GM18870 (cell line): ENCODE measurements at regions not wholly inside any gene's neighbourhood (a gene's known extent, or its start where the extent isn't known, plus 50 kb on each side); places are given as distances from the start of the nearest gene placed in this dataset.

Source experiments
- ATAC-seq: cut with Tn5 transposase; IDR thresholded peaks from one replicate; pipeline ENCODE4 v1.9.1; 2021; ENCODE audit warnings: moderate library complexity; ENCODE audit not compliant: unreplicated experiment

DNA sequence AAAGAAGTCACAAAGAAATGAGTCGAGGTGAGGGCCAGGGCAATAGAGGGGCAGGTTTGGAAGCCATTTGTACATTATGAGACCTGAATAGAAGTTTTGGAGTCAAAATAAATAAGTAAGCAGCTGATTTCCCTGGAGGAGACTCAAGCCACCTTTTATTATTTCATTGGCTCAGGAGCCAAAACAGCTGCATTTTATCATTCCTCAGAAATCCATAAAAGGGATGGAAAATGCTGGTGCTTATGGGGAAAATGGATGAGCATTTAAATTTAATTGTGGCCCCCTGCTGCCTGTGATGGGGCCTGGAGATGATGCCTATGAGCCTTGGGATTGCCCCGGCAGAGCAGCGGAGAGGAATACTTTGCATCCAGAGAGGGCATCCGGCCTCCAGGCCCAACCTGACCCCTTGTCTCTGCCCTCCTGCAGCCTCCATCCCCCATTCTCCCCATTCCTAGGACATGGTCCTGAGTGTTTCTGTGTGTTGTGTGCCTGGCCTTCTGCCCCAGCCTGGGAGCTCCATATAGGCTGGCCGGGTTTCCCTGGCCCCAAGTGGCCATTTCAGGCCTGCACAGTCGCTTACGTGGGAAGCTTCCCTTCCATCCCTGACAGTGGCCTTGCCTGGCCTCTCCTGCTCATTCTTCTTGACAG lies 296.8 kb upstream of the ZMIZ1 start:
- no peak for ATAC-seq

DNA sequence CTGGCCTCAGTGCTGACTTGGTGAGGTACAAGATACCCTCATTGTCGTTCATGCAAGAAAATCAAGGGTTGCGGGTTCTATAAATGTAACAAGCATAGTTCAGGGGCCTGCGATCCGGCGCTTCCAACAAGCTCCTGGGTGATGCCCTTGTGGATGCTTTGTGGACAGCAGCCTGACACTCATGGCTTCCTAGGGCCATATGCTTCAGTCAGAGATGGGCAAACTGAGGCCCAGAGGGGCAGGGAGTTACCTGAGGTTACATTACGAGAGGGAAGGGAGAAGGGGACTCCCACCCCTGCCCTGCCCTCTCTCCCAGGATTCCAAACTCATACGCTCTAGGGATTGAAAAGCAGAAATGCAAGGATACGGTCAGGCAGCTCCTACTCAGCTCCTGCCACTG lies 296.3 kb upstream of the ZMIZ1 start:
- ATAC-seq, result no peak

- ATAC-seq, result no peak
These were observed 295.7 kb upstream of the ZMIZ1 start for GRCh38 chr10:78772986-78773530.

DNA sequence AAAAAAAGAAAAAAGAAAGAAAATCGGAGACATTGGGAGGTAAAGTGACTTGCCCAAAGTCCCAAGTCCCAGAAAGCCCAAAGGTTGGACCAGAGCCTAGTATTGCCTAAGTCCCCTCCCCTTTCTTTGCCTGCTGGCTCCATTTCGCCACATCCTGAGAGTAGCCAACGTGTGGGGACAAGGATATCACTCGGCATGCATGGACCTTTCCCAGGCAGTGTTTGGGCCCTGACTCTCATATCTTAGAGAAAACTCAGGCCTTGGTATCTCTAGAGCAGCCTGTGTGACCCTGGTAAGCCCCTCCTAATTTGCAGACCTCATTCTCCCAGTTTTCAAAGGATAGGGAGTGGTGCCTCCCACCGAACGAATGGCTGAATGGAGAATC lies 294.2 kb upstream of the ZMIZ1 start:
- ATAC-seq, result no peak

DNA sequence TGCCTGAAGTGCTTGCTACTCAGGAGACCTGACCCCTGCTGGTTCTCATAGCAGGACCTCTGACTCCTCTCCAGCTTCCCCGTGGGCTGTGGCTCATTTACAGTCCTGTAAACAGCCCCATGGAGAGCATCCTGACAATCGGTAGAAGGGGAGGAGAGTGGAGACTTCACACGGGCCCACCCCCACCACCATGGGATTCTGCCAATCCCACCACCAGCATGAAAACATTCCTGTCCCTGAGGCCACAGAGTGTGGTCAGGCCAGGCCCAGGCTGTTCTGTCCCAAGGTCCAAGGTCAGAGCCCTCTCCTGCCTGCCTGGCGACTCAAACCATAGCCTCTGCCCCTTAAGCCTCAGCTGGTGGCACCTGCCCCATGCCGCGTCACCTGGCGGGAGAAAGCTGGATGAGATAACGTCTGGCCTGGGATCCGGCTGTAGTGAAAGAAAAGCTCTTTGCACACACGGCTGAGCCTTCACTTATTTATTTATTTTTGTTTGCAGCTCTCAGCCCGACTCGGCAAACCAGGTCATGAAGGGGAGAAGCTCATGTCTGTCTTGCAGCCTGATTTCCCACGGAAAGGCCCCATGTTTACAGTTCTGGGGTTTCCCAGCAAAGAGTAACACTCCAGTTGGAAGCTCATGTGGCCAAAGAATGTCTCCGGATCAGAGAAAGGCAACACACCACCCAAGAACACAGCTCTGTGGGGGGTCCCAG lies 293.6 kb upstream of the ZMIZ1 start:
- ATAC-seq, result no peak

DNA sequence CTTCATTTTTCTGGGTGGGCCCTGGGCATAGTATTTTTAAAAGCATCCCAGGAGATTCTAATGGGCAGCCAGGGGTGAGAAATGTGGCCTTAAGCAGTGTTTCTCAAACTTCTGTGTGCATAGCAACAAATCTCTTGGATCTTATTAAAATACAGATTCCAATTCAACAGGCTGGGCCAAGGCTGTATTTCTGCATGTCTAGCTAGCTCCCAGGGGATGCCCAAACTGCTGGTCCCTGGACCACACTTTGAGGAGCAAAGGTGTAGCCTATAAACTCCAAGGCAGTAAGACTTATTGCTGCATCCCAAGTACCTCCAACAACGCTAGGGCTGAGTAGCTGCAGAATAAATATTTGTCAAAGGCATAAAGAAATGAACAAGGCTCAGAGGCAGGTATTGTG lies 292.9 kb upstream of the ZMIZ1 start:
- no peak for ATAC-seq

DNA sequence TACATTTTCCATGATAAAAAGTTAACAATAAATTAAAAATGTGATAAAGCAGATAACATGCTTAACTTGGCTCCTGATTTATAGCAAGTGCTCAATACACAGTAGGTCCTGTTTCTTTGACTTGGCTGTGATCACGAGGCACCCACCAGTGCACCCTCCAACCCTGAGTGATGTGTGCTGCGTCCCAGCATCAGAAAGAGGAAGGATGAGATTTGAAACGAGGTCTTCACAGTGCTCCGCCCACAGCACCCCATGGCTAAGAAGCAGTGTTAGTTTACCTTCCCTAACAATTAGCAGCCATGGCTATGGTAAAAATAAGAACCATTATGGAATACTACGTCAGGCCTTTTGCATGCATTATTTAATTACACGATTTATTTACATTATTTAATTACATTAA lies 292.0 kb upstream of the ZMIZ1 start:
- no peak for ATAC-seq

GRCh38 chr10:78777466-78777865 lies 291.3 kb upstream of the ZMIZ1 start:
- no peak for ATAC-seq

DNA sequence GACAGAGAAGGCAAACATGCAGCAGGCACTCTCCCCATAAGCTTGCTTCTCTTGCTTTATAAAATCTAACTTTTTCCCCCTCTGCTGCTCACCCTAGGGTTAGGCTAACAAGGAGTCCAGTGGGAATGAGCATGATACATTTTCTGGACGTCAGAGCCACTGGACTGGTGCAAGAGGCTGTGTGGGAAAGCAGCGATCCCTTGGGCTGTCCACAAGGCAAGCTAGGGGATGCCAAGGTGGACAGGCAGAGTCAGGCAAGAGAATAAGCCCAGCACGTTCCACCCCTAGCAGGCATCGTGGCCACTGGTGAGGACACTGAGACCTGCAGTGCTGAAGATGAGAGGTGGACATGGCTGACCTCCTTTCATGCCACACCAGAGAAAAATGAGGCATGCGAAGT lies 290.9 kb upstream of the ZMIZ1 start:
- ATAC-seq, result no peak

DNA sequence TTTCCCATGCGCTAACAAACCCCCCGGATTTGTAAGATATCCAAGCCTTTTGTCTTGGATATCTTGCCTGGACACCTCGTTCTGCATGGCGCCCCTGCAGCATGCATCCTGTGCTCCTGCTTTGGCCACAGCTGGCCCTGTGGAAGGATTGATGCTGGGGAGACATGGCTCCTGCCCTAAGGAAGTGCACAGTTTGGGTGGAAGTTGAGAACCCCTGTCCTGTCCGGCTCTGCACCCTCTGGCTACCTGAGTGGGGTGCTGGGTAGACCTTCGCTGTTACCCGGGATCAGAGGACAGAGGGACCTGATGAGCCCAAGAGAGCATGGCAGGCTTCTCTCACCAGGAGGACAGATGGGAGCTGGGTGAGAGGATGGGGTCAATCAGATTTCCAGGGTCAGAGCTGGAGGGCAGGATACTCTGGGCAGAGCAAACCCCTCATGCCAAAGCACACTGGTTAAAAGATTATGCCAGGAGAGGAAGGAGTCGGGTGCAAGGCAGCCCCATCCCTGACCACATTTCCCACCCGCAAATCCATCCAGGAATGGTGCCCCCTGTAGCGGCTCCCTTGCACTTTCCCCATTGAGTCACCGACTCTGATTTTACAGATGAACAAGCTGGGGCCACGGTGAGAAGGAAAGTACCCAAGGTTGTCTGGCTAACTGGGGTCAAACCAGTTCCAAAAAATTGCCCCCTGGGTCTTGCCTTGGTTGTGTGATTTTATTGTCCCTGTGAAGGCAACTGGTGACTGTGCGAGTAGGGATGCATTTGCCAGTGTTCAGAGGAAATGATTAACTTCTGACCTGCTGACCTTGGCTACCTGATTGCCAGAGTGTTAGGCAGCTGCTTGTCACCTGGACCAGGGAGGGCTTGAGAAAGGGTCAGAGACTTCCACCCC lies 290.1 kb upstream of the ZMIZ1 start:
- ATAC-seq, result no peak

GRCh38 chr10:78779339-78779955 lies 289.3 kb upstream of the ZMIZ1 start:
- no peak for ATAC-seq

DNA sequence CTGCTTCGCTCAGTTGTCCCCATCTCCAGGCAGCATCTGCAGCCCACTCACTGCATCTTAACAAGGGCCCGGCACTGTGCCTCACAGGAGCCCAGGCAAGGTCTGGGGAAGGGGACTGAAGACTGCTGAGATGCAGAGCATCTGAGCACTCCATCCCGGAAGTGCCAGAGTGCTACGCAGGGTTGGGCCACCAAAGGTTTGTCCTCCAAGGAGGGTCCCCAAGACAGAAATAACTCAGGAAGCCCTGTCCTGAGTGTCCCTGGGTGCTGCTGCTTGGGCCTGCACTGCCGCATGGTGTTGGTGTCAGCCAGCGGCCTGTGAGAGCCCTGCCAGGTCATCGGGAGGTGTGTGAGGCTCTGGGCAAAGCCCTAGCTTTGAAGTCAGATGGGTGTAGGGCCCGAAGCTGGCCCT lies 288.2 kb upstream of the ZMIZ1 start:
- ATAC-seq, result no peak

GRCh38 chr10:78781251-78781913 lies 287.4 kb upstream of the ZMIZ1 start:
- ATAC-seq, result no peak

- no peak for ATAC-seq
These were observed 286.8 kb upstream of the ZMIZ1 start for GRCh38 chr10:78781991-78782390.

DNA sequence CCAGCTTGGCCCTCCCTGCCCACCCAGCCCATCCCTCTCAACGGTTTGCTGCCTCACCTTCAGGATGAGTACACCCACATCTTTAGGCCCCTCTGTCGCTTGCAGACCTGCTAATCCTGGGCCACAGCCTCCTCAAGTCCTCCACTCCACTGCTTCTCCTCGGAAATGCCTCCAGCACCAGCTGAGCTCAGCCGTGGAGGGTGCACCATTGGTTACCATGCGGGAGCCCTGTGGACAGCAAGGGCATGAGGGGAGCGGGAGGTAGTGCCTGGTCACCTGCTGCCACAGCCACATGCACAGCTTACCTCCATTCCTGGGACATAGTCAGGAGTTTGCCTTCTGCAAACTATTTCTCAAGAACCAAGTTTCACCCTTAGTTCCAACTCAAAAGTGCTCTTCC lies 286.3 kb upstream of the ZMIZ1 start:
- no peak for ATAC-seq

- ATAC-seq, result no peak
These were observed 285.0 kb upstream of the ZMIZ1 start for GRCh38 chr10:78783753-78784152.

- no peak for ATAC-seq
These were observed 284.2 kb upstream of the ZMIZ1 start for GRCh38 chr10:78784546-78784945.

DNA sequence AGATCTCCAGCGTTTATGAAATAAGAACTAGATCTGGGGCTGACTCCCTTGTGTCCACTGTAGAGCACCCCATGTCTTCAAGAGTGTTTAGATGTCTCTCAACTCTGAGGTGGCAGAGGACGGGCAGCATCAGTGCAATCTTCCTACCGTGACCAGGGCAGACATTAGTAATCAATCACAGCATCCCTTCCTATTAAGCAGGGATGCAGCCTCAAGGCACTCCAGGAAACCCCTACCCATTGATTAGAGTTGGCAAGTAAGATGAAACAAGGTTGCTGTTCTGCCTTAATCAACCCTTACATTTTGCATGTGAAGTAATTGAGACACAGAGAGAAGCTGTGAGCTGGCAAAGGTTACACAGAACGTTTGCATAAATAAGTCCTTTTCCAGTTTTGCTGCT lies 283.7 kb upstream of the ZMIZ1 start:
- ATAC-seq, result no peak

DNA sequence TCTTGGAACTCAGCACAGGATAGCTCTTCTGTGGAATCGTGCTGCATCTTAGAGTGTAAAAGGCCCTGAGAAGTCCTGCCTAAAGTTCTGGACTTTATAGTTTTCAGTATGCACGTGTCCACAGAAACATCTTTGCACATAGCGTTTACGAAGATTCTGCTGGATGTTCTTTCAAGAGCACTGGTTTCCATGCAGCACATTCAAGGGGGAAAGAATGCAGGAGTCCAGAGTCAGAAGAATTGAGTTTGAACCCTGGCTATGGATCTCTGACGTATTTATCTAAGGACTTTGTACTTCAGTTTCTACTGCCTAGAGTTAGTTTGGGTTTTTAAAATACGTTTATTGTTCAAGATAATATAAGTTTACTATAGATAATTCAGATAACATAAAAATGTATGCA lies 282.8 kb upstream of the ZMIZ1 start:
- ATAC-seq, result no peak

- ATAC-seq, result no peak
These were observed 281.6 kb upstream of the ZMIZ1 start for GRCh38 chr10:78787125-78787524.
